Motor neuron (in vitro differentiated cells): ENCODE measurements at regions not wholly inside any gene's neighbourhood (a gene's known extent, or its start where the extent isn't known, plus 50 kb on each side); places are given as distances from the start of the nearest gene placed in this dataset.
"Not testable (repeated sequence)": the region's sequence is repeated elsewhere in the genome, so short reads cannot be mapped to it uniquely, and the experiment has no call there.

Source experiments
- ATAC-seq, 8 experiments: fragments of 200-7000 bp; cut with Tn5 transposase; replicated peaks in 6 of 8; 2 replicates each; pipeline ENCODE4 v1.8.0; 2021; ENCODE audit warnings: mild to moderate bottlenecking in 8 of 8, moderate library complexity in 8 of 8
- H3K27ac ChIP-seq, 2 donors: fragments of 250-450 bp; sonication (Bioruptor Pico); 2 replicates each; pipeline ENCODE4 v1.9.0; 2021; ENCODE audit warnings: antibody characterized with exemption in 2 of 2, mild to moderate bottlenecking in 2 of 2, moderate library complexity in 1 of 2
- H3K4me1 ChIP-seq, 2 donors: fragments of 250-450 bp; sonication (Bioruptor Pico); replicated peaks in 1 of 2; 2 replicates each; pipeline ENCODE4 v1.6.1; 2021; ENCODE audit warnings: antibody characterized with exemption in 2 of 2, mild to moderate bottlenecking in 2 of 2, moderate library complexity in 1 of 2
- H3K4me3 ChIP-seq, 5 donors: fragments of 250-450 bp; sonication (Bioruptor Pico); 2 replicates each; pipeline ENCODE4 v1.9.0; 2021; ENCODE audit warnings: antibody characterized with exemption in 5 of 5, mild to moderate bottlenecking in 5 of 5, moderate library complexity in 4 of 5
- WGBS, 10 experiments: fragments of 450-650 bp; shearing (Covaris generic); methylation state at CpG; one replicate each; pipeline ENCODE4 v1.0.0; 2022; 5-methylcytosine and 5-hydroxymethylcytosine counted together
- in situ Hi-C, 9 experiments: fragments of 400-800 bp; cut with MboI; loops; one replicate each; pipeline ENCODE4 v1.15.0; 2021; ENCODE audit warnings: low sequenced_read_pairs in 9 of 9, low pct_unique_long_range_greater_than_20kb in 2 of 9; ENCODE audit not compliant: unreplicated experiment in 9 of 9

DNA sequence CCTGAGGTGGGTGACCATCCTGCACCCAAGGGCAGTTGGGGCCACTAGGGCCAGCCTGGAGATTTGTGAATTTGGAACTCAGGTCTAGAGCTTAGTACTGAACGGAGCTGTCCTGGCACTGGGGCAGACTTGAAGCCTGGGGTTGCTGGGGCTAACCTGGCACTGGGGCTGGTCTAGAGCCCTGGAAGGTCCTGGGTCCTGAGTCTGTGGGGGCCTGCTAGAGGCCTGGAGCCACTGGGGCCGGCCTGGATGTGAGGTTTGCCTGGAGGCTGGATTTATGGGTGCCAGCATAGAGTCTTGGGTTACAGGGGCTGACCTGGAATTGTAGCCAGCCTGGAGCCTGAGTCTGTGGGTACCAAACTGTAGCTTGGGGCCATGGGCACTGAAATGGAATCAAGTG lies 1216.9 kb downstream of the CDH11 start:
- ATAC-seq: no peak
- 0 to 100% methylated on average over 1 of the region's 2 CpGs; no CpG with 5 or more reads in 8 of the 10 experiments for WGBS, 10 experiments
- Histone ChIP-seq H3K4me3 (no peak overlapping the region), H3K27ac (no peak overlapping the region), H3K4me1 (no peaks in the 10 kb centered on the region)
- in situ Hi-C loops: no loop called here

DNA sequence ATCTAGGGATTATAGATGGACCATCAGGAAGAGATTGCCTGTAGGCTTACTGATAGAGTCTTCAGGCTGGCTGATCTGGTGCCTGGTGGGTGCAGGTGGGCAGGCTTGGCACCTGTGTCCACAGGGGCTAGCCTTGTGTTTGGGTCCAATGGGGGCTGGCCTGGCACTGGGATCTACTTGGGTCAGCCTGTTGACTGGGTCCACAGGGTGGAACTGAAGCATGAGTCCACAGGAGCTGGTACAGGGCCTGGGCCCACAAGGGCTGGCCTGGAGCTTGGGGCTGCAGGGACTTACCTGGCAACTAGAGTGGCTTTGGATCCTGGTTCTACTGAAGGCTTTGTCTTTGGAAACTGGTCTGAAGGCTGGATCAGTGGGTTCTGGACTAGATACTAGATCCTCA lies 1217.7 kb downstream of the CDH11 start:
- H3K4me3 ChIP-seq: no peak overlapping the region
- H3K4me1 ChIP-seq: no peaks in the 10 kb centered on the region
- ATAC-seq: no peak
- H3K27ac ChIP-seq: no peak overlapping the region
- in situ Hi-C loops: no loop called here

DNA sequence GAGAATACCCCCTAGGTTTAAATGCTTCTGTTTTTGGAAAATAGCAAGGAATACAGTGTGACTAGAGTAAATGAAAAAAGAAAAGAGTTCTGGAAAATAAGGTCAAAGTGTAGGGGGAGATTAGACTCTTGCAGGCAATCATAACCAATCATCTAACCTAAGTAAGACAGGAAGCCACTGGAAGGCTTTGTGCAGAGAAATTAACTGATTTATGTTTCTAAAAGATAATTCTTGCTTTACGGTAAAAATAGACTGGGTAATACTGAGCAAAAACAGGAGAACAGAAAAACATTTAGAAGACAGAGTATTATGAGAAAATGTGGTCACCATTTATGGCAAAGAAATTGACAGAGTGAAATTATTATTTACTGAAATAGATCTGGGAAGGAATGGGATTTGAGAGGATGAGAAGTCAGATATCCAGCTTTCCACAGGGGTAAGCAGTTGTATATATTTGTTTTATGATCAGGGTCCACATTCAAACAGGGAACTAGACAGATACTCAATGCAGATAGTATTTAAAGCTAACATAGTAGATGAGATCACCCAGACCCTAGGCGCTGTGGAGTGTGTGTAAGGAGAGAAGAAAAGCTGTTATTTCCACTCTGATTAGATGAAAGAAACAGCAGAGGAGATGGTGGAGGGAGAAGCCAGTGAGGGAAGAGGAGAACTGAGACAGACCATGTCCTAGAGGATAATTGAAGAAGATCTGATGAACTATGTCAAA lies 1225.3 kb downstream of the CDH11 start:
- 30 to 96% (median 78%) methylated on average over 1 to 2 of the region's 2 CpGs for WGBS, 10 experiments
- in situ Hi-C loops: no loop called here
- peak in 4 of 8 experiments; percentile 31 to 72 (median 58) for ATAC-seq
- H3K27ac ChIP-seq: no peak overlapping the region
- no peak overlapping the region for H3K4me3 ChIP-seq
- no peaks in the 10 kb centered on the region for H3K4me1 ChIP-seq

DNA sequence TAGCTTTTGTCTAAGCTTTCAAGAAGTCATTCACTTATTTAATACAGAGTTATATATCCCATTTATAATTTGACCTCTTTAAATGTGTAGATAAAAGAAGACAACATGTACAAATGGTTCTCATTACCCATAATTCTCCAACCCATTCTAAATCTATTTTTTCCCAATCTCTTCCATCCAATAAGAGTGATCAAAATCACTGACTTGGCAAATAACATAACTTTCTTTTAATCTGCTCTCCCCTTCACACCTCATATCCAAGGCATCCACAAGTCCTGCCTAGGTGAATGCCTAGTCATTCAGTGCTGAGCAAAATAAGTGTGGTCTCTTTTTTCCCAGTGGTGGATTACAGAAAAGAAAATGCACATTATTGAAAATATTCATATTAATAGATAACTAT lies 1231.1 kb downstream of the CDH11 start:
- Histone ChIP-seq H3K4me3 (no peak overlapping the region), H3K27ac (no peak overlapping the region), H3K4me1 (no peaks in the 10 kb centered on the region)
- in situ Hi-C loops: no loop called here
- no peak for ATAC-seq

DNA sequence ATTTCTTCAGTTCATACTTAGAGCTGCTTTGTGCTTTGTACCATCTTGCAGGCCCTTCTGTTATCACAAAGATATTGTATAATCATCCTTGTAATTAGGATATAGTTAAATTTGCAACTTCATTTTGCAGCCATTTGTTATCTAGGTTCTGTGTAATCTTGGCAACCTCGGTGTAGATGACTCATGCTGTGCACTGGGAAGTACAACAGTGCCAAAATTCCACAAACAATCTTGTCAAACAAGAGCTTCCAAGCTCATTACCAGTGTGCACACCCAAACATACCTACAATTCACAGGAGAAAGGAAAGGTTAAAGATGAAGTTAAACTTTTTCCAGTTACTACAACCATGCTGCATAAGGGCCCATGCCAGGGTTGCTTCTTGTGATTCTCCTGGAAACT lies 1231.8 kb downstream of the CDH11 start:
- WGBS, 10 experiments: 0 to 100% (median 56%) methylated on average over 1 of the region's 1 CpG; no CpG with 5 or more reads in 3 of the 10 experiments
- in situ Hi-C loops: no loop called here
- peak in 3 of 8 experiments; percentile 25 to 81 (median 40) for ATAC-seq
- no peak overlapping the region for H3K4me3 ChIP-seq
- H3K4me1 ChIP-seq: no peaks in the 10 kb centered on the region
- no peak overlapping the region for H3K27ac ChIP-seq

DNA sequence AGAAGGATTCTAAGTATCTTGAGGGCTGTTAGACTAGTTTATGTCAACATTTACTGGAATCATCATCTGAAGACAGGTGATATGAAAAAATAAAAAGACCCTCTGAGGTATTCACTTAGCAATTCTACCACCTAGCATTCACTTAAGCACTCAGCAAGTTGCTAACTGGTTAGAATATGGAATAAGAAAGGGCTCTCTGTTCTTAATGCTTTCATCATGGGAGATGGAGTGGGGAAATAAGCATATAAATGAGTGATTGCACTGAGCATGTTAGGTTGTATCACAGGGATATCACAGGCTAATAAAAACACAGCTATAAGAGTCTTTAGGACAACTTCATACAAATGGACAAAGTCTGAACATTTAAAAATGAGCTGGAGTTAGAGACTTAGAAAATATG lies 1238.8 kb downstream of the CDH11 start:
- Histone ChIP-seq H3K4me3 (no peak overlapping the region), H3K27ac (no peak overlapping the region), H3K4me1 (peaks cover 0 to 5% of the 10 kb centered on the region in 2 donors)
- no peak for ATAC-seq
- in situ Hi-C loops: no loop called here

DNA sequence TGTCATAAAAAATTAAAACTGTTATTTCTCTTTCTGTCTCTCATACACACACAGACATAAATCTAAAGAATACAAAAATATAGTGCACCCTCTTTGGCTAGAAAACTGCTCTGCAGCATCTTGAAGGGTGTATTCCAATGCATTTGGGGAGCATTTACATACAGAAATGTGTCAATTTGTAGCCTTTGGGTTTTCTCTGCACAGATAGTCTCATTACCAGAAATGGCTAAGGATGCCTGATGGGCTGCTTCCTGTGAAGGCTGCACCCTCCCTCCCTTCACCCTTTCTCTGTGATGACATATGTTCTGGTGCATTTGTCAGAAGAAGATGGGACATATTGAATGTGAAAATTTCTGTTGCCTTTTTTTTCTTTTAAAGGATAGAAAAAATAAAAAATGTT lies 1239.3 kb downstream of the CDH11 start:
- in situ Hi-C loops: no loop called here
- Histone ChIP-seq H3K27ac (no peak overlapping the region), H3K4me3 (no peak overlapping the region), H3K4me1 (peaks cover 0 to 6% of the 10 kb centered on the region in 2 donors)
- ATAC-seq: no peak

DNA sequence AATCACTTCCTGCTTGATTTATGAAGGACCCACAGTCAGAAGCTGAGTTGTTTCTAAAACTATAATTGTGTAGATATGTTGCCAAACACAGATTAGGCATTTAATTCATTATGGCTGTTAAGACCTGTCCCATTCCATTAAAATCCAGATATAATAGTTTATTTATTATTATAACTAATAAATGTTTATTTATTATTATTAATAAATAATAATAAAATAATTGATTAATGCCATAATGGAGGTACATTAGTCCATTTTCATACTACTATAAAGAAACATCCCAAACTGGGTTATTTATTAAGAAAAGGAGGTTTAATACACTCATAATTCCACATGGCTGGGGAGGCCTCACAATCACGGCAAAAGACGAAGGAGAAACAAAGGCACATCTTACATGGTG lies 1240.9 kb downstream of the CDH11 start:
- Histone ChIP-seq H3K4me3 (no peak overlapping the region), H3K27ac (no peak overlapping the region), H3K4me1 (peaks cover 0 to 6% of the 10 kb centered on the region in 2 donors)
- no peak for ATAC-seq
- in situ Hi-C loops: no loop called here
- 91 to 100% (median 96%) methylated on average over 1 to 2 of the region's 2 CpGs; no CpG with 5 or more reads in 4 of the 10 experiments for WGBS, 10 experiments

DNA sequence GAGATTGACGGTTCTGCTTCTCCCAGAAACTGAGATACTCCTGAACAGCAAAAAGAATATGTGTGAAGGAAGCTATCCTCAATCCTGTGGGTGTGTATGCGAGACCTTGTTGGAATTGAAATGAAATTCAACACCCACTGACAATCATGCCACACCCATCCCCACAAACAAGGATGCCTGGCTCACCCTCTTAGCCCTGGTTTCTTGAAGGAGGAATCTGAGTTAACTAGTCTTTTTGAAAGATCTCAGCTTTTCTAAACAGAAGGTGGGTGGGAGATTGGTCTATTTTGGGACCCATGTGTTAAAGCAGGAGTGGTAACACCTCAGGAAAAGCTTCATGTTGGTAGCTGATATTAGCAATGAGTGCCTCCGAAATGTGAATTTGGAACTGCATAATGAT lies 1244.5 kb downstream of the CDH11 start:
- Histone ChIP-seq H3K4me1 (peaks cover 0 to 6% of the 10 kb centered on the region in 2 donors), H3K4me3 (no peak overlapping the region), H3K27ac (no peak overlapping the region)
- peak in 1 of 8 experiments; percentile 40 for ATAC-seq
- 0 to 100% (median 90%) methylated on average over 1 to 3 of the region's 3 CpGs; no CpG with 5 or more reads in 1 of the 10 experiments for WGBS, 10 experiments
- in situ Hi-C loops: no loop called here

DNA sequence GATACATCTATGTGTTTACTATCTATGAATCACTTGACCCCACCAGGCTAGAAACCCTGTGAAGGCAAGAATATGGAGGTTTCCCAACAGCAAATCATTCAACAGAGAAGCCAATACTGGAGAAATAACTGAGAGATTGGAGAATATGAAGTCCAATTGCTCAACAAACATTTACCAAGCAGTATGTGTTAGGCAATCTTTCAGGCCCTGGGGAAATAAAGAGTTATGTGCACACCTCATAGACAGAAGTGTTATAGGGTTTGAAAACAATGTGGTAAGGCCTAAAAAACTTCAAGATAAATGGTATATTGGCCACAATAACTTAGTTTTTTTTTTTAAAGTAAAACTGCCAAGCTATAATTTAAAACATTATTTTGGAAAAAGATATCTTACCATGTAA lies 1245.8 kb downstream of the CDH11 start:
- in situ Hi-C loops: no loop called here
- peaks cover 2 to 6% of the 10 kb centered on the region in 2 donors for H3K4me1 ChIP-seq
- H3K27ac ChIP-seq: no peak overlapping the region
- no peak overlapping the region for H3K4me3 ChIP-seq
- ATAC-seq: no peak

DNA sequence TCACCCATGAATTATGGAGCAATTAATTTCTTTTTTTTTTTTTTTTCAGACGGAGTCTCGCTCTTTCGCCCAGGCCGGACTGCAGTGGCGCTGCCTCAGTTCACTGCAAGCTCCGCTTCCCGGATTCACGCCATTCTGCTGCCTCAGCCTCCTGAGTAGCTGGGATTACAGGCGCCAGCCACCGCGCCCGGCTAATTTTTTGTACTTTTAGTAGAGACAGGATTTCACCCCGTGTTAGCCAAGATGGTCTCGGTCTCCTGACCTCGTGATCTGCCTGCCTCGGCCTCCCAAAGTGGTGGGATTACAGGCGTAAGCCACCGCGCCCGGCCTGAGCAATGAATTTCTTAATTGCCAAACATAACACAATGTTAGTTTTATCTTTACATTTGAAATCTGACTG lies 1261.2 kb downstream of the CDH11 start:
- H3K4me3 ChIP-seq, H3K4me1 ChIP-seq, H3K27ac ChIP-seq, in situ Hi-C loops, ATAC-seq: not testable (repeated sequence)
- WGBS, 10 experiments: 41 to 100% (median 94%) methylated on average over 4 to 20 of the region's 20 CpGs; no CpG with 5 or more reads in 2 of the 10 experiments

DNA sequence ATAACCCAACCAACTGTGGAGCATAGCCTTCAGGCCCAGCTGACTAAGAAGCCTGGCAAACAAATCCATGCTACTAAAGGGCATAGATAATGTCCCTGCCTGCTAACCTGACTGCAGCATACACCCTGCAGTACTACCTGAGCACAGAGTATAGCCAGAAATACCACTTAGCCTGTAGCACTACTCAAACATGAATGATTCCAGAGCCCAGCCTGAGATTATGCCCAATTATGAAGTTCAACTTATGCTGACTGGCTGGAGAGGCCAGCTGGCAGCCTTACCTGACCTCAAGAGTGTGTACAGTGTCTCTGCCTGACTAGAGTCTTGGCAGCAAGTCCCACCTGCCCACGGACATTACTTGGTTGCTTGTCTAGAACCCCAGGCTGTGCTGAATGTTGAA lies 1265.3 kb downstream of the CDH11 start:
- no peak overlapping the region for H3K27ac ChIP-seq
- in situ Hi-C loops: no loop called here
- H3K4me1 ChIP-seq: no peaks in the 10 kb centered on the region
- 33 to 58% methylated on average over 1 of the region's 1 CpG; no CpG with 5 or more reads in 8 of the 10 experiments for WGBS, 10 experiments
- ATAC-seq: no peak
- H3K4me3 ChIP-seq: no peak overlapping the region

DNA sequence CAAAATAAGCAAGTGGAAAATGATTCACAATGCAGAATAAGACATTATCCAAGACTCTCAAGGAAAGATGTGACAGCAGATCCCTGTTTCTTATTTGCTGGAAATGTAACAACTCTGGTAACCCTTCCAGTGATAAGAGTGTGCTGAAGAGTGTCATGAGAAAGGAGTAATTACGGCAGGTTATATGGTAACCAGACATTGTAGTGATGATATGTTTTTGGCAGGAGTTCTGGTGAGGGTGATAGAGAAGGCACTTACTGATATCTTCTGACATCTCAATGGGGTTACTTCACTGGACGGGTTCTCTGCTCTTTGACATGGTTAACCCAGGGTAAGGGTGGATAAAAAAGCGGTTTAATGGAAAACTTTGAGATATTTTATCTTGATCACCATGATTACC lies 1270.9 kb downstream of the CDH11 start:
- 0 to 100% (median 89%) methylated on average over 1 to 3 of the region's 3 CpGs for WGBS, 10 experiments
- ATAC-seq: no peak
- H3K4me3 ChIP-seq: no peak overlapping the region
- H3K4me1 ChIP-seq: no peaks in the 10 kb centered on the region
- in situ Hi-C loops: no loop called here
- no peak overlapping the region for H3K27ac ChIP-seq

DNA sequence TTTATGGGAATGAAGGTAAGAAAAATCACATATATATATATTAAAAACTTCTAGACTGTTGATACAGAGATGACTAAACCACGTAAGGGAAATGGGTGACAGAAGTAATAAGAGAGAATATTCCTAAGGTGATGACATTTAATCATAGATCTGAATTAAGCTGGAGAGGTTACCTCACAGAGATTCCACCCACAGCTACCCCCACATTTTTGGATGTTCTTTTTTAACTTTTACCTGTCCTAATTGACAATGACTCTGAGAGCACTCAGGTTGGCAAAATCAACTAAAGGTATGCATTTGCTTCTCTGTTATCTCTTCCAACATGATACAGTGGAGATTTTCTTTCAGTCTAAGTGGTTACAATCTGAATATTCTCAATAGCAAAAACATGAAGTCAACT lies 1280.6 kb downstream of the CDH11 start:
- Histone ChIP-seq H3K4me1 (no peaks in the 10 kb centered on the region), H3K27ac (no peak overlapping the region), H3K4me3 (no peak overlapping the region)
- no peak for ATAC-seq
- 33 to 100% (median 80%) methylated on average over 1 of the region's 1 CpG; no CpG with 5 or more reads in 3 of the 10 experiments for WGBS, 10 experiments
- in situ Hi-C loops: no loop called here
